ENCODE measurements at regions not wholly inside any gene's neighbourhood (a gene's known extent, or its start where the extent isn't known, plus 50 kb on each side); places are given as distances from the start of the nearest gene placed in this dataset.

GRCh38 chr6:10307476-10307875 is 107.4 kb downstream of the TFAP2A start:
- in situ Hi-C loops (cut with MboI; ENCODE audit: low sequenced_read_pairs in 4 of 4): no loop called here
- no peak for DNase-seq

DNA sequence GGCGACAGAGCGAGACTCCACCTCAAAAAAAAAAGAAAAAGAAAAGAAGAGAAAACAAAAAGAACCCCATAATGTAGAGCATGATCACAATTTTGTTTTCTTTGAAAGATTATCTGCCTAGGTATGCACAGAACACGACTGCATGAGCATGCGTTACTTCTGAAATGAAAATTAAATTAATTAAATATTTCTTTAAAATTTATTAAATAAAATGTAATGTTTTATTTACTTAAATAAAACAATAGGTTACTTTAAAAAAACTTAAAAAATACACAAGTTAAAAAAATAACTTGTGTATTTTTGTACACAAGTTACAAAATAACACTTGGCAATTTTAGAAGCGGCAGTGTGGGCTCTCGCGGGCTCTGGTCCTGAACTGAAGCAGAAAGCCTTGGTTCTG is 107.8 kb downstream of the TFAP2A start:
- TF ChIP-seq POLR2A (IDR thresholded peaks at IDR 0.05): no peak
- H3K36me3 ChIP-seq: no peaks in the 10 kb centered on the region
- ATAC-seq: no peak
- no peak for DNase-seq
- no peak overlapping the region for H3K27ac ChIP-seq
- no peaks in the 10 kb centered on the region for H3K9me3 ChIP-seq
- no peak overlapping the region for H3K4me3 ChIP-seq
- peaks cover 0 to 4% (median 4%) of the 10 kb centered on the region in 3 donors for H3K27me3 ChIP-seq
- intact Hi-C loops (cut with DNase I; ENCODE audit: low total_unique reads): no loop called here
- in situ Hi-C loops (cut with MboI; ENCODE audit: low sequenced_read_pairs in 4 of 4): no loop called here
- H3K4me1 ChIP-seq: no peaks in the 10 kb centered on the region

More at GRCh38 chr6:10307476-10307875, 107.4 kb downstream of the TFAP2A start:
- Histone ChIP-seq H3K4me1 (no peaks in the 10 kb centered on the region), H3K9me3 (no peaks in the 10 kb centered on the region), H3K27ac (no peak overlapping the region), H3K4me3 (no peak overlapping the region), H3K36me3 (no peaks in the 10 kb centered on the region), H3K27me3 (peaks cover 0 to 4% (median 4%) of the 10 kb centered on the region in 3 donors)
- no peak for ATAC-seq
- TF ChIP-seq POLR2A (IDR thresholded peaks at IDR 0.05): no peak
- TF ChIP-seq, protein P1, sequence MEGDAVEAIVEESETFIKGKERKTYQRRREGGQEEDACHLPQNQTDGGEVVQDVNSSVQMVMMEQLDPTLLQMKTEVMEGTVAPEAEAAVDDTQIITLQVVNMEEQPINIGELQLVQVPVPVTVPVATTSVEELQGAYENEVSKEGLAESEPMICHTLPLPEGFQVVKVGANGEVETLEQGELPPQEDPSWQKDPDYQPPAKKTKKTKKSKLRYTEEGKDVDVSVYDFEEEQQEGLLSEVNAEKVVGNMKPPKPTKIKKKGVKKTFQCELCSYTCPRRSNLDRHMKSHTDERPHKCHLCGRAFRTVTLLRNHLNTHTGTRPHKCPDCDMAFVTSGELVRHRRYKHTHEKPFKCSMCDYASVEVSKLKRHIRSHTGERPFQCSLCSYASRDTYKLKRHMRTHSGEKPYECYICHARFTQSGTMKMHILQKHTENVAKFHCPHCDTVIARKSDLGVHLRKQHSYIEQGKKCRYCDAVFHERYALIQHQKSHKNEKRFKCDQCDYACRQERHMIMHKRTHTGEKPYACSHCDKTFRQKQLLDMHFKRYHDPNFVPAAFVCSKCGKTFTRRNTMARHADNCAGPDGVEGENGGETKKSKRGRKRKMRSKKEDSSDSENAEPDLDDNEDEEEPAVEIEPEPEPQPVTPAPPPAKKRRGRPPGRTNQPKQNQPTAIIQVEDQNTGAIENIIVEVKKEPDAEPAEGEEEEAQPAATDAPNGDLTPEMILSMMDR (IDR thresholded peaks at IDR 0.05 in 4 of 5, conservative IDR thresholded peaks at IDR 0.05 in 1 of 5): no peak
- intact Hi-C loops (cut with DNase I; ENCODE audit: low total_unique reads): no loop called here

DNA sequence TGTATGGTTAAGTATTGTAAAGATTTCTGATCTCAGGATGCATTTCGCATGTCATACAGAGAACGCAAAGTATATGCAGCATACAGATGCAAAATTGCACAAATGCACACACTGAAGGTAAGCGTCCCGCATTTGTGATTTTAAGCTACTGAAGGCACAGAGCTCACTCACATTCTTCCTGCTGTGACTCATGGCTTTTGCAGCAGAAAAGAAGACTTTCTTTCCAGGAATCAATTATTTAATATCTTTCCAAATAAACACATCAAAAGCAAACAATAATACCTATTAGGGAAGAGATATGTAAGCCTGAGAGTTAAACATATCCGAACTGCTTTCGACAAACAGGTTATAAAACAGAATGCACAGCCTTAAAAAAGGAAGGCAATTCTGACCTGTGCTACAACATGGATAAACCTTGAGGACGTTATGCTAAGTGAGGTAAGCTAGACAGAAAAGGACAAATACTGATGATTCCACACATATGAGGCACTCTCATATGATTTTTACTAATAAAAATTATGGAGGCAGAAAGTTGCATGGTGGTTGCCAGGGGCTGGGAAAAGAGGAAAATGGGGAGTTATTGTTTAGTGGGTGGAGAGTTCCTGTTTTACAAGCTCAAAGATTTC is 109.0 kb downstream of the TFAP2A start:
- Histone ChIP-seq H3K9me3 (no peaks in the 10 kb centered on the region), H3K27me3 (no peaks in the 10 kb centered on the region), H3K27ac (no peak overlapping the region), H3K36me3 (no peaks in the 10 kb centered on the region), H3K4me3 (no peak overlapping the region), H3K4me1 (no peaks in the 10 kb centered on the region)
- TF ChIP-seq, protein P1 (IDR thresholded peaks at IDR 0.05 in 4 of 5, conservative IDR thresholded peaks at IDR 0.05 in 1 of 5): no peak
- no peak for TF ChIP-seq POLR2A (IDR thresholded peaks at IDR 0.05)
- DNase-seq (no peak), ATAC-seq (no peak)
- in situ Hi-C loops (cut with MboI; ENCODE audit: low sequenced_read_pairs in 4 of 4) (no loop called here), intact Hi-C loops (cut with DNase I; ENCODE audit: low total_unique reads) (no loop called here)

GRCh38 chr6:10303608-10304506 is 111.0 kb downstream of the TFAP2A start:
- in situ Hi-C loops (cut with MboI; ENCODE audit: low sequenced_read_pairs in 4 of 4) (no loop called here), intact Hi-C loops (cut with DNase I; ENCODE audit: low total_unique reads) (no loop called here)
- Histone ChIP-seq H3K9me3 (no peaks in the 10 kb centered on the region), H3K27me3 (no peaks in the 10 kb centered on the region), H3K27ac (no peak overlapping the region), H3K4me1 (no peaks in the 10 kb centered on the region), H3K36me3 (no peaks in the 10 kb centered on the region), H3K4me3 (no peak overlapping the region)
- DNase-seq: no peak
- ATAC-seq: no peak
- TF ChIP-seq, protein P1 (IDR thresholded peaks at IDR 0.05 in 4 of 5, conservative IDR thresholded peaks at IDR 0.05 in 1 of 5): no peak
- TF ChIP-seq POLR2A (IDR thresholded peaks at IDR 0.05): no peak

- no peaks in the 10 kb centered on the region for H3K27me3 ChIP-seq
- no peak overlapping the region for H3K4me3 ChIP-seq
- in situ Hi-C loops (cut with MboI; ENCODE audit: low sequenced_read_pairs in 4 of 4): no loop called here
- ATAC-seq (no peak), DNase-seq (no peak)
- no peaks in the 10 kb centered on the region for H3K4me1 ChIP-seq
- no peaks in the 10 kb centered on the region for H3K36me3 ChIP-seq
- intact Hi-C loops (cut with DNase I; ENCODE audit: low total_unique reads): no loop called here
- H3K9me3 ChIP-seq: no peaks in the 10 kb centered on the region
- H3K27ac ChIP-seq: no peak overlapping the region
- TF ChIP-seq, protein P1 (IDR thresholded peaks at IDR 0.05 in 4 of 5, conservative IDR thresholded peaks at IDR 0.05 in 1 of 5): no peak
- no peak for TF ChIP-seq POLR2A (IDR thresholded peaks at IDR 0.05)
These were observed 112.2 kb downstream of the TFAP2A start for GRCh38 chr6:10302566-10303235.

Measured in gastrocnemius medialis (tissue), 4 donors.